Parathyroid adenoma (tissue), 2 donors: ENCODE measurements at regions not wholly inside any gene's neighbourhood (a gene's known extent, or its start where the extent isn't known, plus 50 kb on each side); places are given as distances from the start of the nearest gene placed in this dataset.

Source experiments
- H2AFZ ChIP-seq: fragments of 300-600 bp; sonication (generic); one replicate; pipeline ENCODE4 v1.7.0; 2017; ENCODE audit warnings: antibody characterized with exemption, mild to moderate bottlenecking
- H3K27ac ChIP-seq: fragments of 300-600 bp; sonication (generic); one replicate; pipeline ENCODE4 v1.7.0; 2017
- H3K27me3 ChIP-seq: fragments of 300-600 bp; sonication (generic); one replicate; pipeline ENCODE4 v1.7.0; 2017; ENCODE audit warnings: low read length; ENCODE audit not compliant: control insufficient read depth, insufficient read depth
- H3K36me3 ChIP-seq: fragments of 300-600 bp; sonication (generic); one replicate; pipeline ENCODE4 v1.7.0; 2017; ENCODE audit warnings: low read length; ENCODE audit not compliant: control insufficient read depth, insufficient read depth
- H3K4me1 ChIP-seq: fragments of 300-600 bp; sonication (generic); one replicate; pipeline ENCODE4 v1.7.0; 2017; ENCODE audit warnings: control low read depth
- H3K4me2 ChIP-seq: fragments of 300-600 bp; sonication (generic); one replicate; pipeline ENCODE4 v1.7.0; 2017; ENCODE audit warnings: low read length
- H3K4me3 ChIP-seq: fragments of 300-600 bp; sonication (generic); one replicate; pipeline ENCODE4 v1.7.0; 2017; ENCODE audit warnings: low read depth, low read length
- H3K79me2 ChIP-seq: fragments of 300-600 bp; sonication (generic); one replicate; pipeline ENCODE4 v1.7.0; 2017; ENCODE audit warnings: control low read depth
- H3K9ac ChIP-seq: fragments of 300-600 bp; sonication (generic); one replicate; pipeline ENCODE4 v1.7.0; 2017; ENCODE audit warnings: mild to moderate bottlenecking
- H3K9me3 ChIP-seq: fragments of 300-600 bp; sonication (generic); one replicate; pipeline ENCODE4 v1.7.0; 2017; ENCODE audit warnings: low read length; ENCODE audit not compliant: control insufficient read depth
- TF ChIP-seq, protein P1 (sequence below): fragments of 300-600 bp; sonication (generic); IDR thresholded peaks from one replicate; pipeline ENCODE4 v1.7.0; 2017; ENCODE audit warnings: antibody characterized with exemption, mild to moderate bottlenecking
- donor health status: primary hyperparathyroidism.

DNA sequence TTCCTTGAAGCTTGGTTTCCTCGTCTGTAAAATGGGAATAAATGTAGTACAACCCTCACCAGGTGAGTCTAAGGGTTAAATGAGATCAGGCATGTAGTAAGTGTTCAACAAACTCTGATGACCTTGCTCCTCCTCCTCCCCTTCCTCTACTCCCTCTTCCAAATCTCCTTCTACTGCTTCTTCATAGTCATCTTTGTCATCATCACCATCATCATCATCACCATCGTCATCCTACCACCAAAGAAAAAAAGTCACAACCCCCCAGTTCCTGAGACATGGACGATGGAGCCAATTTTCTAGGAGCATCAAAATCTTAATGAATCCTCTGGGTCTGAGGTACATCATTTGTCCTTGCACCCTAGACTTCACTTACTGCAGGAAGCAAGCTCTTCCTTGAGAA, 240.0 kb downstream of the ANKRD60 start:
- Histone ChIP-seq H3K4me1 (no peaks in the 10 kb centered on the region), H3K9ac (no peak overlapping the region), H3K27me3 (no peaks in the 10 kb centered on the region), H3K4me2 (no peak overlapping the region), H3K27ac (no peak overlapping the region), H2AFZ (no peak overlapping the region), H3K4me3 (no peak overlapping the region), H3K36me3 (no peaks in the 10 kb centered on the region), H3K79me2 (no peaks in the 10 kb centered on the region), H3K9me3 (no peaks in the 10 kb centered on the region)
- TF ChIP-seq, protein P1, sequence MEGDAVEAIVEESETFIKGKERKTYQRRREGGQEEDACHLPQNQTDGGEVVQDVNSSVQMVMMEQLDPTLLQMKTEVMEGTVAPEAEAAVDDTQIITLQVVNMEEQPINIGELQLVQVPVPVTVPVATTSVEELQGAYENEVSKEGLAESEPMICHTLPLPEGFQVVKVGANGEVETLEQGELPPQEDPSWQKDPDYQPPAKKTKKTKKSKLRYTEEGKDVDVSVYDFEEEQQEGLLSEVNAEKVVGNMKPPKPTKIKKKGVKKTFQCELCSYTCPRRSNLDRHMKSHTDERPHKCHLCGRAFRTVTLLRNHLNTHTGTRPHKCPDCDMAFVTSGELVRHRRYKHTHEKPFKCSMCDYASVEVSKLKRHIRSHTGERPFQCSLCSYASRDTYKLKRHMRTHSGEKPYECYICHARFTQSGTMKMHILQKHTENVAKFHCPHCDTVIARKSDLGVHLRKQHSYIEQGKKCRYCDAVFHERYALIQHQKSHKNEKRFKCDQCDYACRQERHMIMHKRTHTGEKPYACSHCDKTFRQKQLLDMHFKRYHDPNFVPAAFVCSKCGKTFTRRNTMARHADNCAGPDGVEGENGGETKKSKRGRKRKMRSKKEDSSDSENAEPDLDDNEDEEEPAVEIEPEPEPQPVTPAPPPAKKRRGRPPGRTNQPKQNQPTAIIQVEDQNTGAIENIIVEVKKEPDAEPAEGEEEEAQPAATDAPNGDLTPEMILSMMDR = no peak

DNA sequence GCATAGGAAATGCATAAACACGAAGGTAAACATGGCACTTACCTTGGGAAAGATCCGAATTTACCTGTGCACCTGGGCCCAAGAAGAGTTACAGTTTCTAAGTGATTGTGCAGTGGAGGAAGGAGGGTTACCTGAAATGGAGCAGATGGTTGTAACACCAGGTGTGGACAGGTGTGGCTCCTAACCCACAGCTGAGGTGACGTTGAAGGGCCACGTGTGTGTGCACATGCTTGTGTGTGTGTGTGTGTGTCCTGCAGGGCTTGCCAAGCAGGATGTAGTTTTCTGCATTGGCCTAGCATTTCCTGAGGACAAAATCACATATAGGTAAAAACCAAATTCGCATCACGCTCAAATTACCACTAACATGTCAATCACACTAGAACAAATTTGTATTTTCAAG, 240.8 kb downstream of the ANKRD60 start:
- Histone ChIP-seq H3K79me2 (no peaks in the 10 kb centered on the region), H3K4me3 (no peak overlapping the region), H3K27ac (no peak overlapping the region), H3K4me1 (no peaks in the 10 kb centered on the region), H2AFZ (no peak overlapping the region), H3K27me3 (no peaks in the 10 kb centered on the region), H3K4me2 (no peak overlapping the region), H3K9me3 (no peaks in the 10 kb centered on the region), H3K36me3 (no peaks in the 10 kb centered on the region), H3K9ac (no peak overlapping the region)
- TF ChIP-seq, protein P1 = no peak

DNA sequence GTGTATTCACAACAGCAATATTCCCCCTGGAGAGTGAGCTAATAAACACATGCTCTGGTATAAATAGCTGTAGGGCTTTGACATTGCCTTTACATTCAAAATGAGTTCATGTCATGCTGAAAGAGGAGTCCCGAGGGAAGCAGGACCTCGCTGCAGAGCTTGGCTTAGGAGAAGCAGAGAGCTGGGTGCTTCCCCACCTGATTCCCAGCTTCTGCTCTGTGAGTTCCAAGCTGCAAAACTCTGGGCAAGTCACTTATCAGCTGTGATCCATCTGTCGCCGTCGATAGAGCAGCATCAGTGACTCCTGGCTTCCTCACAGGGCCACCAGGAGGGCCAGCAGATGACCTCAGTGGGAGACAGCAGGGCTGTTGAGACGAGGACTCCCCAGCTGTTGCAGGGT, 241.8 kb downstream of the ANKRD60 start:
- Histone ChIP-seq H3K27ac (no peak overlapping the region), H3K27me3 (no peaks in the 10 kb centered on the region), H2AFZ (no peak overlapping the region), H3K36me3 (no peaks in the 10 kb centered on the region), H3K4me2 (no peak overlapping the region), H3K9ac (no peak overlapping the region), H3K9me3 (no peaks in the 10 kb centered on the region), H3K4me3 (no peak overlapping the region), H3K4me1 (no peaks in the 10 kb centered on the region), H3K79me2 (no peaks in the 10 kb centered on the region)
- TF ChIP-seq, protein P1 = no peak

DNA sequence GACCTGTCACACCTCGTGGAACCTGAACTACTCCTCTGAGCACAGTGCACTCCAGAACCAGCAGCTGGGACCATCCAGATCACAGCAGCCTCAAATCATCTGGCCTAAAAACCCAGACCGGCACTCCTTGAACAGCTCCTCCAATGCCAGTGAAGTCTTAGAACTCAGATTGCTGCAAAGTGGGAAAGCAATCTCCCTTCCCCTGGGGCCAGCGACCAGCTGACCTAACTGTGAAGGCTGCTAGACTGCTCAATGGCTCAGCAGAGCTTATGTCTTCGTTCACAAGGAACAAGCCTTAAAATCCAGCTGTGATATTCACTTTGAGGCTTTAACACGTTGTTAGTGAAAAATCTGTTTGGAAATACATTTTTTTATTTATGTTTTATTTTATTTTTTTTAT, 243.2 kb downstream of the ANKRD60 start:
- H2AFZ ChIP-seq = no peak overlapping the region
- H3K36me3 ChIP-seq = no peaks in the 10 kb centered on the region
- no peaks in the 10 kb centered on the region for H3K9me3 ChIP-seq
- H3K4me1 ChIP-seq = peaks cover 5% of the 10 kb centered on the region
- H3K27me3 ChIP-seq = no peaks in the 10 kb centered on the region
- no peak overlapping the region for H3K9ac ChIP-seq
- no peaks in the 10 kb centered on the region for H3K79me2 ChIP-seq
- TF ChIP-seq, protein P1 = no peak
- no peak overlapping the region for H3K4me2 ChIP-seq
- no peak overlapping the region for H3K4me3 ChIP-seq
- H3K27ac ChIP-seq = no peak overlapping the region

DNA sequence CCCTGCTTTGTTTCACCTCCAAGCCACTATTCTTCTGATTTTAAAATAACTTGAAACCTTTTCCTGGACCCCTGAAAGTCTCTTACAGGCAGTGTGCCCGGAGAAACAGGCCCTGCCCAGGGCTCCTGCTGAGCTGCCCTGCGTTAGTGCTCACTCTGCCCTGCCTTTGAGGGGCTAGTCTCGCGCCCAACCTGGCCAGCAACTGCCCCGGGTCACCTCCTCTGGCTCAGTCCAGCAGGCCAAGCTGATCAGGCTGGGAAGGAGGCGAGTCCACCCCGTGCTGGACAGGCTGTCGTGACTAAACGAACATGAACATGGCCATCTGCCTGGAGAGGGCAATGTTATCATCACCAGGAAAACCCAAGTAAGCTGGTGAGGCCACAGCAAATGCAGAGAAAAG, 245.4 kb downstream of the ANKRD60 start:
- Histone ChIP-seq H3K36me3 (no peaks in the 10 kb centered on the region), H3K9me3 (no peaks in the 10 kb centered on the region), H2AFZ (no peak overlapping the region), H3K4me1 (peaks cover 8% of the 10 kb centered on the region), H3K4me2 (no peak overlapping the region), H3K4me3 (no peak overlapping the region), H3K27ac (no peak overlapping the region), H3K27me3 (no peaks in the 10 kb centered on the region), H3K79me2 (no peaks in the 10 kb centered on the region), H3K9ac (no peak overlapping the region)
- TF ChIP-seq, protein P1 = no peak
